ENCODE measurements at regions not wholly inside any gene's neighbourhood (a gene's known extent, or its start where the extent isn't known, plus 50 kb on each side); places are given as distances from the start of the nearest gene placed in this dataset.

GRCh38 chr9:6144947-6145346 is 70.7 kb upstream of the IL33 start:
- TF ChIP-seq, protein P1, sequence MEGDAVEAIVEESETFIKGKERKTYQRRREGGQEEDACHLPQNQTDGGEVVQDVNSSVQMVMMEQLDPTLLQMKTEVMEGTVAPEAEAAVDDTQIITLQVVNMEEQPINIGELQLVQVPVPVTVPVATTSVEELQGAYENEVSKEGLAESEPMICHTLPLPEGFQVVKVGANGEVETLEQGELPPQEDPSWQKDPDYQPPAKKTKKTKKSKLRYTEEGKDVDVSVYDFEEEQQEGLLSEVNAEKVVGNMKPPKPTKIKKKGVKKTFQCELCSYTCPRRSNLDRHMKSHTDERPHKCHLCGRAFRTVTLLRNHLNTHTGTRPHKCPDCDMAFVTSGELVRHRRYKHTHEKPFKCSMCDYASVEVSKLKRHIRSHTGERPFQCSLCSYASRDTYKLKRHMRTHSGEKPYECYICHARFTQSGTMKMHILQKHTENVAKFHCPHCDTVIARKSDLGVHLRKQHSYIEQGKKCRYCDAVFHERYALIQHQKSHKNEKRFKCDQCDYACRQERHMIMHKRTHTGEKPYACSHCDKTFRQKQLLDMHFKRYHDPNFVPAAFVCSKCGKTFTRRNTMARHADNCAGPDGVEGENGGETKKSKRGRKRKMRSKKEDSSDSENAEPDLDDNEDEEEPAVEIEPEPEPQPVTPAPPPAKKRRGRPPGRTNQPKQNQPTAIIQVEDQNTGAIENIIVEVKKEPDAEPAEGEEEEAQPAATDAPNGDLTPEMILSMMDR (conservative IDR thresholded peaks at IDR 0.05; ENCODE audit: low read depth, low read length), result no peak
- TF ChIP-seq EZH2 (IDR thresholded peaks at IDR 0.05; ENCODE audit: low read length, unreplicated experiment), result no peak
- TF ChIP-seq EZH2phosphoT487 (IDR thresholded peaks at IDR 0.05; ENCODE audit: borderline replicate concordance, low read length), result no peak

Measured in PC-3 (cell line).